NCI-H2171 (cell line): ENCODE measurements at regions not wholly inside any gene's neighbourhood (a gene's known extent, or its start where the extent isn't known, plus 50 kb on each side); places are given as distances from the start of the nearest gene placed in this dataset.
"Not testable (repeated sequence)": the region's sequence is repeated elsewhere in the genome, so short reads cannot be mapped to it uniquely, and the experiment has no call there.

ENCODE experiments used
- DNase-seq: peaks from one replicate; lab custom pipeline; 2025; lab: John Stamatoyannopoulos, UW

GRCh38 chr13:82963226-82964099 is 918.8 kb downstream of the SLITRK1 start:
- DNase-seq: no peak

GRCh38 chr13:82962397-82962796 is 919.9 kb downstream of the SLITRK1 start:
- no peak for DNase-seq

GRCh38 chr13:82961757-82962156 is 920.5 kb downstream of the SLITRK1 start:
- no peak for DNase-seq

GRCh38 chr13:82952336-82952735 is 929.9 kb downstream of the SLITRK1 start:
- not testable (repeated sequence) for DNase-seq

- DNase-seq: no peak
Observed at GRCh38 chr13:82947683-82948082, 934.6 kb downstream of the SLITRK1 start.

GRCh38 chr13:82947191-82947621 is 935.1 kb downstream of the SLITRK1 start:
- DNase-seq: no peak

GRCh38 chr13:82938644-82939043 is 943.6 kb downstream of the SLITRK1 start:
- no peak for DNase-seq

GRCh38 chr13:82934000-82934399 is 948.3 kb downstream of the SLITRK1 start:
- DNase-seq: no peak

GRCh38 chr13:82925114-82925513 is 957.2 kb downstream of the SLITRK1 start:
- no peak for DNase-seq

- no peak for DNase-seq
Observed at GRCh38 chr13:82917984-82918383, 964.3 kb downstream of the SLITRK1 start.

GRCh38 chr13:82912564-82912963 is 969.7 kb downstream of the SLITRK1 start:
- DNase-seq: no peak

GRCh38 chr13:82905071-82905470 is 977.2 kb downstream of the SLITRK1 start:
- no peak for DNase-seq

GRCh38 chr13:82900453-82900852 is 981.8 kb downstream of the SLITRK1 start:
- no peak for DNase-seq

GRCh38 chr13:82898586-82898985 is 983.7 kb downstream of the SLITRK1 start:
- DNase-seq: no peak

GRCh38 chr13:82879921-82880320 is 1002.4 kb downstream of the SLITRK1 start:
- DNase-seq: no peak

GRCh38 chr13:82878536-82878935 is 1003.7 kb downstream of the SLITRK1 start:
- no peak for DNase-seq

- no peak for DNase-seq
Observed at GRCh38 chr13:82867284-82867683, 1015.0 kb downstream of the SLITRK1 start.

- no peak for DNase-seq
Observed at GRCh38 chr13:82850644-82851043, 1031.6 kb downstream of the SLITRK1 start.

- DNase-seq: no peak
Observed at GRCh38 chr13:82848766-82849165, 1033.5 kb downstream of the SLITRK1 start.

GRCh38 chr13:82847595-82847994 is 1034.7 kb downstream of the SLITRK1 start:
- DNase-seq: no peak

GRCh38 chr13:82833923-82834322 is 1048.4 kb downstream of the SLITRK1 start:
- no peak for DNase-seq

GRCh38 chr13:82829040-82829439 is 1053.2 kb downstream of the SLITRK1 start:
- no peak for DNase-seq

GRCh38 chr13:82827724-82828123 is 1054.5 kb downstream of the SLITRK1 start:
- no peak for DNase-seq

- no peak for DNase-seq
Observed at GRCh38 chr13:82822935-82823334, 1059.3 kb downstream of the SLITRK1 start.
